ENCODE measurements at regions not wholly inside any gene's neighbourhood (a gene's known extent, or its start where the extent isn't known, plus 50 kb on each side); places are given as distances from the start of the nearest gene placed in this dataset.
"Not testable (repeated sequence)": the region's sequence is repeated elsewhere in the genome, so short reads cannot be mapped to it uniquely, and the experiment has no call there.

- no peak for DNase-seq (ENCODE audit: low read depth, low spot score)
- H3K27ac ChIP-seq (ENCODE audit: low read depth, low read length), result no peak overlapping the region
- ChIA-PET CTCF (no interaction called here), POLR2A (no interaction called here)
- no peaks in the 10 kb centered on the region for H3K9me3 ChIP-seq (ENCODE audit: control insufficient read depth, insufficient read depth, low read length)
- H3K27me3 ChIP-seq (ENCODE audit: control insufficient read depth, insufficient read depth, low read length), result no peaks in the 10 kb centered on the region
- H3K4me3 ChIP-seq (ENCODE audit: low read depth, low read length), result no peak overlapping the region
- no peak for TF ChIP-seq CTCF (IDR thresholded peaks at IDR 0.05; ENCODE audit: low read depth, low read length)
These were observed 78.5 kb upstream of the SGIP1 start for GRCh38 chr1:66455446-66455845.

GRCh38 chr1:66460776-66461175, 73.2 kb upstream of the SGIP1 start:
- Histone ChIP-seq H3K27me3 (ENCODE audit: control insufficient read depth, insufficient read depth, low read length) (no peaks in the 10 kb centered on the region), H3K9me3 (ENCODE audit: control insufficient read depth, insufficient read depth, low read length) (no peaks in the 10 kb centered on the region), H3K4me3 (ENCODE audit: low read depth, low read length) (no peak overlapping the region), H3K27ac (ENCODE audit: low read depth, low read length) (no peak overlapping the region)
- ChIA-PET CTCF (no interaction called here), POLR2A (no interaction called here)
- no peak for DNase-seq (ENCODE audit: low read depth, low spot score)
- TF ChIP-seq CTCF (IDR thresholded peaks at IDR 0.05; ENCODE audit: low read depth, low read length), result no peak

GRCh38 chr1:66462313-66462712, 71.6 kb upstream of the SGIP1 start:
- DNase-seq (ENCODE audit: low read depth, low spot score), result no peak
- ChIA-PET POLR2A (no interaction called here), CTCF (no interaction called here)
- H3K27ac ChIP-seq (ENCODE audit: low read depth, low read length), result no peak overlapping the region
- no peaks in the 10 kb centered on the region for H3K27me3 ChIP-seq (ENCODE audit: control insufficient read depth, insufficient read depth, low read length)
- H3K4me3 ChIP-seq (ENCODE audit: low read depth, low read length), result no peak overlapping the region
- no peaks in the 10 kb centered on the region for H3K9me3 ChIP-seq (ENCODE audit: control insufficient read depth, insufficient read depth, low read length)
- TF ChIP-seq CTCF (IDR thresholded peaks at IDR 0.05; ENCODE audit: low read depth, low read length), result no peak

GRCh38 chr1:66464351-66464750, 69.6 kb upstream of the SGIP1 start:
- Histone ChIP-seq H3K27ac (ENCODE audit: low read depth, low read length) (peak overlapping the region; percentile 94), H3K9me3 (ENCODE audit: control insufficient read depth, insufficient read depth, low read length) (no peaks in the 10 kb centered on the region), H3K27me3 (ENCODE audit: control insufficient read depth, insufficient read depth, low read length) (no peaks in the 10 kb centered on the region), H3K4me3 (ENCODE audit: low read depth, low read length) (no peak overlapping the region)
- ChIA-PET CTCF (interaction anchor here (0.9 to 3.0 kb wide), 4 partner anchors 18 to 221 kb away, joined by 3 to 20 read pairs (median 4); no protein-coding TSS in a partner anchor), POLR2A (interaction anchor here (0.9 to 1.2 kb wide), 3 partner anchors 80 to 132 kb away, joined by 3 to 4 read pairs (median 3); no protein-coding TSS in a partner anchor)
- TF ChIP-seq CTCF (IDR thresholded peaks at IDR 0.05; ENCODE audit: low read depth, low read length), result no peak
- DNase-seq (ENCODE audit: low read depth, low spot score), result no peak

GRCh38 chr1:66464802-66465201, 69.2 kb upstream of the SGIP1 start:
- peak; percentile 92 for DNase-seq (ENCODE audit: low read depth, low spot score)
- CTCF ChIA-PET, result interaction anchor here (0.5 to 3.0 kb wide), 6 partner anchors 16 to 507 kb away, joined by 3 to 20 read pairs (median 4); no protein-coding TSS in a partner anchor
- Histone ChIP-seq H3K27me3 (ENCODE audit: control insufficient read depth, insufficient read depth, low read length) (no peaks in the 10 kb centered on the region), H3K4me3 (ENCODE audit: low read depth, low read length) (no peak overlapping the region), H3K9me3 (ENCODE audit: control insufficient read depth, insufficient read depth, low read length) (no peaks in the 10 kb centered on the region), H3K27ac (ENCODE audit: low read depth, low read length) (peak overlapping the region; percentile 94)
- no peak for TF ChIP-seq CTCF (IDR thresholded peaks at IDR 0.05; ENCODE audit: low read depth, low read length)
- POLR2A ChIA-PET, result interaction anchor here (0.9 to 1.2 kb wide), 3 partner anchors 80 to 133 kb away, joined by 3 to 4 read pairs (median 3); no protein-coding TSS in a partner anchor

GRCh38 chr1:66466695-66467094, 67.3 kb upstream of the SGIP1 start:
- CTCF ChIA-PET, result interaction anchor here (0.7 to 1.9 kb wide), 2 partner anchors 36 to 38 kb away, joined by 3 to 8 read pairs; no protein-coding TSS in a partner anchor
- DNase-seq (ENCODE audit: low read depth, low spot score); H3K27me3 ChIP-seq (ENCODE audit: control insufficient read depth, insufficient read depth, low read length); H3K4me3 ChIP-seq (ENCODE audit: low read depth, low read length); H3K27ac ChIP-seq (ENCODE audit: low read depth, low read length); H3K9me3 ChIP-seq (ENCODE audit: control insufficient read depth, insufficient read depth, low read length); POLR2A ChIA-PET: not testable (repeated sequence)

Measured in AG04450 (cell line).